CD4-positive, alpha-beta T cell (primary cell): ENCODE measurements at regions not wholly inside any gene's neighbourhood (a gene's known extent, or its start where the extent isn't known, plus 50 kb on each side); places are given as distances from the start of the nearest gene placed in this dataset.

ENCODE experiments used
- ATAC-seq: fragments of 200-7000 bp; cut with Tn5 transposase; one replicate; pipeline ENCODE4 v1.10.0; 2022; ENCODE audit warnings: mild to moderate bottlenecking; ENCODE audit not compliant: poor library complexity
- CTCF ChIA-PET: fragments of 350-600 bp; sonication (Branson Sonifier 250); formaldehyde crosslinking; loops from one replicate; lab custom pipeline; 2021; ENCODE audit warnings: antibody characterized with exemption, inconsistent platforms; lab: Charles Lee
- POLR2A ChIA-PET: fragments of 350-600 bp; sonication (Branson Sonifier 250); formaldehyde crosslinking; loops from one replicate; lab custom pipeline; 2021; ENCODE audit warnings: antibody characterized with exemption, inconsistent platforms; lab: Charles Lee
- DNase-seq, 14 experiments: peaks; one replicate each; pipeline ENCODE4 v3.0.0-alpha.2; 2013 to 2020; ENCODE audit warnings: mixed read lengths in 2 of 14
- H3K27ac ChIP-seq, 2 donors: one replicate each; pipeline versions ENCODE4 v1.5.1 to v1.7.0; 2013; ENCODE audit warnings: low read length in 2 of 2, low read depth in 1 of 2, mild to moderate bottlenecking in 1 of 2
- H3K27me3 ChIP-seq, 2 experiments: 1 replicate in 1 of 2; 2 replicates in 1 of 2; pipeline versions ENCODE4 v1.6.1 to v1.7.0; 2013; ENCODE audit warnings: low read length in 2 of 2, control low read depth in 1 of 2, mild to moderate bottlenecking in 1 of 2, moderate library complexity in 1 of 2; ENCODE audit not compliant: insufficient read depth in 2 of 2, control insufficient read depth in 1 of 2
- H3K36me3 ChIP-seq: one replicate; pipeline ENCODE4 v1.6.1; 2013; ENCODE audit warnings: low read length, control low read depth; ENCODE audit not compliant: insufficient read depth
- H3K4me1 ChIP-seq: one replicate; pipeline ENCODE4 v1.6.1; 2013; ENCODE audit warnings: low read length, control low read depth; ENCODE audit not compliant: insufficient read depth
- H3K4me3 ChIP-seq: one replicate; pipeline ENCODE4 v1.5.1; 2013; ENCODE audit warnings: mild to moderate bottlenecking, low read length, moderate library complexity
- H3K9me3 ChIP-seq, 2 experiments: 1 replicate in 1 of 2; 2 replicates in 1 of 2; pipeline versions ENCODE4 v1.6.1 to v1.7.0; 2013; ENCODE audit warnings: low read length in 2 of 2, mild to moderate bottlenecking in 2 of 2, control low read depth in 1 of 2, moderate library complexity in 1 of 2; ENCODE audit not compliant: control insufficient read depth in 1 of 2, insufficient read depth in 1 of 2
- H3K27ac Mint-ChIP-seq: one replicate; pipeline ENCODE4 v1.8.0; 2020; ENCODE audit warnings: mixed read lengths
- H3K27me3 Mint-ChIP-seq: one replicate; pipeline ENCODE4 v1.8.0; 2021; ENCODE audit warnings: mixed read lengths
- H3K36me3 Mint-ChIP-seq: one replicate; pipeline ENCODE4 v1.8.0; 2021; ENCODE audit warnings: low read depth, mixed read lengths
- H3K4me1 Mint-ChIP-seq: one replicate; pipeline ENCODE4 v1.8.0; 2021; ENCODE audit warnings: low read depth, mixed read lengths
- H3K4me3 Mint-ChIP-seq: one replicate; pipeline ENCODE4 v1.8.0; 2020; ENCODE audit warnings: mild to moderate bottlenecking, mixed read lengths
- H3K9me3 Mint-ChIP-seq: one replicate; pipeline ENCODE4 v1.8.0; 2020; ENCODE audit warnings: mixed read lengths
- CTCF ChIP-seq: fragments of 200-600 bp; IDR thresholded peaks from one replicate; pipeline ENCODE4 v1.8.0; 2022; ENCODE audit warnings: antibody characterized with exemption, mild to moderate bottlenecking
- intact Hi-C, 2 experiments: fragments of 100-400 bp; cut with DNase I in 1 of 2; cut with micrococcal nuclease in 1 of 2; formaldehyde crosslinking; loops; one replicate each; pipeline versions ENCODE4 v1.15.1 to v1.9.0; 2023 to 2025; cut with DNase I, micrococcal nuclease

GRCh38 chr17:77070888-77071279 is 69.9 kb upstream of the SEC14L1 start:
- DNase-seq (no peak), ATAC-seq (no peak)
- Mint-ChIP-seq H3K9me3 (no peaks in the 10 kb centered on the region), H3K4me3 (no peak overlapping the region), H3K27ac (no peak overlapping the region), H3K36me3 (no peaks in the 10 kb centered on the region), H3K27me3 (peaks cover 46% of the 10 kb centered on the region), H3K4me1 (no peaks in the 10 kb centered on the region)
- peaks cover 4% of the 10 kb centered on the region for H3K4me1 ChIP-seq
- CTCF ChIA-PET = interaction anchor here (2.8 kb wide), 1 partner anchor 203 kb away, joined by 6 read pairs; the partner anchor contains the start of gene MGAT5B
- no peak for TF ChIP-seq CTCF
- no peak overlapping the region for H3K4me3 ChIP-seq
- no peak overlapping the region for H3K27ac ChIP-seq
- H3K27me3 ChIP-seq = peaks cover 12 to 16% of the 10 kb centered on the region in 2 experiments
- H3K9me3 ChIP-seq = peaks cover 0 to 4% of the 10 kb centered on the region in 2 experiments
- no peaks in the 10 kb centered on the region for H3K36me3 ChIP-seq
- intact Hi-C loops = no loop called here
- POLR2A ChIA-PET = interaction anchor here (0.7 kb wide), 1 partner anchor 203 kb away, joined by 3 read pairs; the partner anchor contains the start of gene MGAT5B

- H3K4me1 ChIP-seq = no peaks in the 10 kb centered on the region
- Mint-ChIP-seq H3K9me3 (no peaks in the 10 kb centered on the region), H3K27ac (no peak overlapping the region), H3K4me3 (no peak overlapping the region), H3K36me3 (no peaks in the 10 kb centered on the region), H3K27me3 (peaks cover 50% of the 10 kb centered on the region), H3K4me1 (no peaks in the 10 kb centered on the region)
- no peak overlapping the region for H3K4me3 ChIP-seq
- ChIA-PET POLR2A (no interaction called here), CTCF (interaction anchor here (2.8 kb wide), 1 partner anchor 204 kb away, joined by 6 read pairs; the partner anchor contains the start of gene MGAT5B)
- DNase-seq (no peak), ATAC-seq (no peak)
- no peak overlapping the region for H3K27ac ChIP-seq
- H3K9me3 ChIP-seq = peaks cover 0 to 4% of the 10 kb centered on the region in 2 experiments
- H3K36me3 ChIP-seq = no peaks in the 10 kb centered on the region
- no peak for TF ChIP-seq CTCF
- intact Hi-C loops = no loop called here
- H3K27me3 ChIP-seq = peaks cover 16 to 20% of the 10 kb centered on the region in 2 experiments
Measured at GRCh38 chr17:77071925-77072490, 68.8 kb upstream of the SEC14L1 start.

- Histone ChIP-seq H3K4me1 (no peaks in the 10 kb centered on the region), H3K36me3 (no peaks in the 10 kb centered on the region), H3K9me3 (peaks cover 0 to 4% of the 10 kb centered on the region in 2 experiments), H3K4me3 (no peak overlapping the region), H3K27ac (no peak overlapping the region), H3K27me3 (peaks cover 16 to 21% of the 10 kb centered on the region in 2 experiments)
- Mint-ChIP-seq H3K27me3 (peaks cover 50% of the 10 kb centered on the region), H3K27ac (no peak overlapping the region), H3K4me3 (no peak overlapping the region), H3K4me1 (no peaks in the 10 kb centered on the region), H3K9me3 (no peaks in the 10 kb centered on the region), H3K36me3 (no peaks in the 10 kb centered on the region)
- TF ChIP-seq CTCF = no peak
- POLR2A ChIA-PET = no interaction called here
- CTCF ChIA-PET = no interaction called here
- DNase-seq = no peak
- no peak for ATAC-seq
- intact Hi-C loops = no loop called here
Measured at GRCh38 chr17:77072670-77073069, 68.1 kb upstream of the SEC14L1 start.
